HG02642 (cell line): ENCODE measurements at regions not wholly inside any gene's neighbourhood (a gene's known extent, or its start where the extent isn't known, plus 50 kb on each side); places are given as distances from the start of the nearest gene placed in this dataset.

Experiments used
- ATAC-seq: cut with Tn5 transposase; IDR thresholded peaks from one replicate; pipeline ENCODE4 v1.9.1; 2021; ENCODE audit warnings: mild to moderate bottlenecking; ENCODE audit not compliant: unreplicated experiment, poor library complexity

DNA sequence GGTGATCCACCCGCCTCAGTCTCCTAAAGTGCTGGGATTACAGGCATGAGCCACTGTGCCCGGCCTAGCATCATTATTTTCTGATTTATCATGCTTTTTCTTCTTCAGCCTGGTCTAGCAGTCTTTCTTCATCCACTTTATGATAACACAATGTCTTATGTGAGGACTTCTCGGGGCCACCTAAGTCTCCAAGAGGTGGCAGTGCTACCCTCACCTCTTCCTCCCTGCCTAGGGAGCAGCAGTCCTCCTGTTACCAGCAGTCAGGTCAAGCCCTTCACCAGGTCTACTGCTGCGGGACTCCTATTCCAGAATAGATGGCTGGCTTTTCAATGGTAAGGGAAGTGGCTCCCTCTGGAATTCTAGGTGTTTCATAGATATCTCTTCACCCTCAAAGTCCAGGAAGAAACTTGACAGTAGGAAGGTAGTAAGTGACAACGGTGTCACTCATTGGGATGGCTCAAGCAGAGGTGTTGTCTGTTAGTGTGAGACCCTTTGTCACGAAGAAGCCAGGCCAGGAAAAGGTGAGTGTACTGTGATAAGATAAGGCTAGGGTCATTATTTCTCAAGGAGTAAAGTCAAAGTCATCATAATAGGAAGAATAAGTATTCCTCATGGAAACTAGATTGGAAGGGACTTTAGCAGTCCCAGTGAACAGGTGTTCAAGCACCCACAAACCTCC lies 164.0 kb downstream of the KLF5 start:
- ATAC-seq: no peak

DNA sequence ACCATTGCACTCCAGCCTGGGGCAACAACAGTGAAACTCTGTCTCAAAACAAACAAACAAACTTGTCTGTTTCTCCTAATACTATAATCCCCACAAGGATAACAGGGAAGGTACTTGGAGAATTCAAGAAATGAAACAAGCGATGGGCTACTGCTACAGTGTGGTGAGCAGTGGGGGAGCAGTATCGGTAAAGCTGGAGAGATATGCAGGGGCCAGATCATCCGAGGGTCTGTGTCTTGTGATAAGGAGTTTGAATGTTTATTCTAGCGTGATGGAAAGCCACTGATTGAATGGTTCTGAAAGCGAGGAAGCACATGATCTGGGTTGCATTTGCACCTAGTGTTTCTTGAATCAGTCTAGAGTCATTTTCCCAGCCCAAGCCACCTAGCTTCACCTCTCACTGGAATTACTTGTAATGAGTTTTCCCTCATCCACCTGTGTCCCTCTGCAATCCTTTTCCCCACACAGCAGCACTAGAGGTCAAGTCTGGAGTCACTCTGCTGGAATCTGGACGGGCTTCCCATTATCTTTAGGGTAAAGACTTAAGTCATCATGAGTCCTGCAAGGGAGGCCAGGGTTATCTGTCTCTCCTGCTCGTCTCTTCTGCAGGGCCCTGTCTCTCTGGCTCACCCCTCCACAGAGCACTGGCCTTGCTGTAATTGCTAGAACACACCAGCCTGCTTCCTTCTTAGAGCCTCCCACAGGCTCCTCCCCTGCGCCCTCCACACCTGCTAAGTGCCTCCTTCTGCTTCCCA lies 162.3 kb downstream of the KLF5 start:
- no peak for ATAC-seq

DNA sequence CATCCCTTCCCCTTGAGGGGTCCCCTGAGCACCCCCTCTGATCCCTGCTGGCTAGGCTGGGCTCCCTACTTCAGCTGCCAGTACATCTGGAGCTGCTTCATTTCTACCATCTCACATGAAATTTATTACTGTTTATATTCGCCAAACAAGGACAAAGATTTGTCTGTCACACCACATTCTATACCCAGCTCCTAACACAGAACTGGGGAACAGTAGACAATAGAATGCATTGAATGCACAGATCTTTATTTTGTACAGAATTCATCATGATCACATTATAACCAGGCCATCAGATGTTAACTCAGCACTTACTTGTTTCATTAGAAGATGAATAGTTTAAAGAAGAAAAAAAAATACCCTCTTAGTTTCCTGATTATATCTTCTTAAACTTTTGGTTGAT lies 159.4 kb downstream of the KLF5 start:
- ATAC-seq: no peak

DNA sequence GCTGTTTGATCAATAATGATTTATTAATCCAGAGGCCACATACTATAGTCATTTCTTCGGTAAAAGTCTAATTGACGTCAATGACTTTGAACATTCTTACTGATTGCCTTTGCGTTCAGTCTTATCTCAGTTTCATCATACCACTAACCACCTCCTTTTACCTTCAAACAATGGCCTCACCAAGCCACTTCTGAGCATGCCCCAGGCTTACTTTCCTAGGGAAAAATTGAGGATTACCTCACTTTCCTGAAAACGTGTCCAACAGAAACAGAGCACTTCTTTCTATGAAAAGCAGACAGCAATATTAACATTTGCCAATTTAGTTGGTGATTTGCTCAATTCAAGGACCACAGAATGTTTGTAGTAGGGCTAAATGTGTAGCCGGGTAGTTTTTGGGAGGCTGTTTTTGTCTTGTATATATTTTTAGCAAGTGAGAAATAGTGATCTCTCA lies 157.6 kb downstream of the KLF5 start:
- no peak for ATAC-seq

DNA sequence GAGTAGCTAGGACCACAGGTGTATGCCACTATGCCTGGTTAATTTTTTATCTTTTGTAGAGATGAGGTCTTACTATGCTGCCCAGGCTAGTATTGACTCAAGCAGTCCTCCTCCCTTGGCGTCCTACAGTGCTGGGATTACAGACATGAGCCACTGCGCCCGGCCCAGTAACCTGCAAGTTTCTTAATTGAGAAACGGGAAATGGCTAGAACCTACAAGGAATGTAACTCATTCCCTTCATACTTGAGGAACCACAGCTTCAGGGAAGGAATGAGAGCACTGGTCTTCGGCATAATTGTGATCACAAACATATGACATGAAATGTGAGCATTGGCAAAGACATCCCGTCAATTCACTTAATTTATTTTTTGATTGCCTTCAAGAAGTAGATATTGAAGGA lies 157.0 kb downstream of the KLF5 start:
- ATAC-seq: no peak

DNA sequence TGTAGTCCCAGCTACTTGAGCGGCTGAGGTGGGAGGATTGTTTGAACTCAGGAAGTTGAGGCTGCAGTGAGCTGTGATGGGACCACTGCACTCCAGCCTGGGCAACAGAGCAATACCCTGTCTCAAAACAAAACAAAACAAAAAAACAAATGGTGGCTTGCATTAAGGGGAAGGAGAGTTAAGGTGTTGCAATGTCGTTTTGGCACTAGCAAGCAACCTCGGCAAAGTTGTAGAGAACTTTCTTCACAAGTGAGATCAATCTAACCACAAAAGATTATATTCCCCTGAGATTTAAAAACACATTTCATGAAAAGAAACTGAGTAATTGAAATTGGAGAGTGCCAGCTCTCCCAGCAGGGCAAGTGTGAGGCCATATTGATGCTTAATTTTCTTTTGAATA lies 153.7 kb downstream of the KLF5 start:
- ATAC-seq: no peak

DNA sequence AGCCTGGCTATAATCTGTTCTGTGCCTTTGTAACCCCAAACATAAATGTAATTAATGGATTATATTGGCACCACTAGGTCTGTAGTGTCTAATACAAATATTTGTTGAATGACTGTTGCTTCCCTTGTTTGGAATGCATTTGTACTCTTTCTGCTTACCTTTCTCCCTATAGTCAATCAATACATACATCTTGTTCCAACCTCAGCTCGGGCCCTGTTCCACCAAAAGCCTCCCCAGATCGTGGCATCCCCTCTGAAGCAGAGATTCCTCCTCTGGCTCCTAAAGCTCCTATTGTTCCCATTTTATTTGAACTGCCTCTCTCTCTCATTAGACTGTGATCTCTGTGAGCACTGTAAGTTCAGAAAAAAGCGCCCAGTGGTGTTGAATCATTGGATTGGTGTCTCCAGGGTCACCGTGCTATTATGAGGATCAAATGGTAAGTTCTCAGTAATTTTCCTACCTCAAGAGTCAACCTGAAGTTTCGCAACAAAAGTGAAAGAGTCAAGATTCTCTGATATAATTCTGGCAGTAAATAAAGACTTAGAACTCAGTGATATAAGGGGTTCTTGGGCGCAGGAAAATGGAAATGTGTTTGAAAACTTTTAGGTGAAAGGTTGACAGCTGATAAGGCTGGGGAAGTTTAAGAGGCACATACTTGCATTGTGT lies 151.5 kb downstream of the KLF5 start:
- ATAC-seq: no peak

DNA sequence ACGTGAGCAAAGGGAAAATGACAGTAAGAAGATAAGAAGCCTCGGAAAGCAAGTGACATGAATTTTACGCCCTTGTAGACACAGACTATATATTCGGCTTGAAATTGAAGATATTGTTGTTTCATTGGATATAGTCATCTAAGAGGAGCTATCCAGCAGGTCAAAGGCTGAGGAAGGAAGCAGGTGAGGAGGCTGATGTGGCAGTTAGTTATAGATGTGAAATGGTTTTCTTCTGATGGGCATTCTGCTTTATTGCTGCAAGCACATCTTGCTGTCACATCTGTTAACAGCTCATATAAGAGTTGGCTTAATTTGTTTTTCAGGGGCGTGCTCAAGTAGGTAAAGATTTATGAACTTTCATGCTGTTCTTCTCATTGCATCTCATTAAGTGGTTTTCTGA lies 146.1 kb downstream of the KLF5 start:
- no peak for ATAC-seq

DNA sequence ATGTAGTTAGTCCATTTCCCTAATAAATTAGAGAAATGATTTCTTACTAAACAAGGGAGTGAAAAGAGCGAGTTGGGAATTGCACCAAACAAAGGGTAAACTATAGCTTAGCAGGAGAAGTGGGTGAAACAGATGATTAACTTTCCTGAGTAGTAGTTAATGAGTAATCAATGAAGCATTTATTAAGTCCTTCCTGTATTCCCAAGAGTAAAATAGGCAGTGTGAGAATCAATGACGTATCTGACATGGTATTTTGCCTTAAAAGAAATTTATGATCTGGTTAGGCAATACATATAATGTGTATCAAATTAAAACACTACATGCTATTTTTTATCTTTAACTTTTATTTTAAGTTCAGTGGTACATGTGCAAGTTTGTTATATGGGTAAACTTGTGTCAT lies 142.8 kb downstream of the KLF5 start:
- ATAC-seq: no peak

DNA sequence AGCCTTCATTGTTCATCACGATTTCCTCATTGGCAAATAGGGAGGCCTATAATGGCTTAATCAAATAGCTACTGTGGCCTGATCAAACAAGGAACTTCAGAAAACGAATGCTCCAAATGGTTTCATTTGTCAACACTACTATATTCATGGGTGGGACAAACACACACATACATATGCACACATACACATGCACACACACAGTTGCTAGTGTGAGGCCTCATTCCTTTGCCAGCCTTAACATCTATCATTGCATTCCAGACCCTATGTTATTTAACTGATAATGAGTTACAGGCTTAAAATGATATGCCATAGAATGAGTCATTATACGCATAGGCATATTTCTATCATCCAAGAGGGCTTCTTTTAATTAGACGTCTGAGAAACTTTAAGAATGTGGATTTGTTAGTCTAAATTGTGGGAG lies 140.2 kb downstream of the KLF5 start:
- ATAC-seq: no peak

DNA sequence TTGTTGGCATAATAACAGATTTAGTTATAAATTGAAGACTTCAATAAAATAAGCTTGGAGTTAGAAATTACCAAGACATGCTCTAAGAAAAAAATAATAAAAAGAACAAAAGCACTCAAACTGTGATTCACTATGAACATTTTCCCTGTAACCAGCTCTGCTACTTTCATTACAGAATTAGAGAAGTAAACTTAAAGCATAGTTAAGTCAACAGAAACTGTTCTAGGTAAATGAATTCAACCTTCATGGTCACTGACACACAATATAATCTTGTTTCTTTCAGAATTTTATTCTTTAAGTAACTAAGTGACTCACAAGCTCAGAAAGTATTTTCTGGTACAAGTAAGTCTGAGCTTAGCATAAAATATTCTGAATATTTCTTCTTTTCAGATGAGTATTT lies 136.3 kb downstream of the KLF5 start:
- no peak for ATAC-seq

DNA sequence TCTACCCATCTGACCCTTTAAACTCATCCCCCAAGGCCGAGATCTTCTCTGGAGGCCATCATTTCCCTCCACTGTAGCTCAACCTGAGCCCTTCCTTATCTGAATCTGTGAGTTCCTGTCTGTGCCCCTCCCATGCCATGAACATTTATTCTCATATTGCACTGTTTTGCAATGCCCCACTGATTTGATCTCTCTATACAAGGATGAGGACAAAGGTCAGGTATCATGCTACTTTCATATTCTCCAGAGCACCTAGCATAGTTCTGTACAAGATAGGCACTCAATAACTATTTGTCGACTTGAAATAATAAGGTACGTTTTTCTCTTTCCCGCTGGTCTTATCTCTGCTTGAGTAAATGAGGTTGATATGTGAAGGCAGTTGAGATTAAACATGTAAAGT lies 135.5 kb downstream of the KLF5 start:
- no peak for ATAC-seq

DNA sequence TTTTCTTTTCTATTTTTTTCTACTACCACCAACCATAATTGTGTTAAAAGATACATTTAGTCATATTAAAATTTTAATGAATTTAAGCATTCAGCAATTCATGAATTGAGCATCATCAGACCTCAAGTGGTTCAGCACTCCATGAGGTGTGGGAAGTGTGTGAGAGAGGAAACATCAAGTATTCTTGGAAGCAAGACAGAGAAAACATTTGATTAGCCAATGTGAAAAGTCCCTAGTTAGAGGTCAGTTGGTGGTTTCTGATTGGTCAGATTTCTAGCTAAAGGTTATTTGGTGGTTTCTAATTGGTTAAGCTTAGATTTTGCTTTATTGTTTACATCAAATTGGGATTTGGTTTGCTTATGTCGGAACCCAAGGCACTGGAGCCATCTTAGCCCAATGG lies 134.7 kb downstream of the KLF5 start:
- no peak for ATAC-seq

DNA sequence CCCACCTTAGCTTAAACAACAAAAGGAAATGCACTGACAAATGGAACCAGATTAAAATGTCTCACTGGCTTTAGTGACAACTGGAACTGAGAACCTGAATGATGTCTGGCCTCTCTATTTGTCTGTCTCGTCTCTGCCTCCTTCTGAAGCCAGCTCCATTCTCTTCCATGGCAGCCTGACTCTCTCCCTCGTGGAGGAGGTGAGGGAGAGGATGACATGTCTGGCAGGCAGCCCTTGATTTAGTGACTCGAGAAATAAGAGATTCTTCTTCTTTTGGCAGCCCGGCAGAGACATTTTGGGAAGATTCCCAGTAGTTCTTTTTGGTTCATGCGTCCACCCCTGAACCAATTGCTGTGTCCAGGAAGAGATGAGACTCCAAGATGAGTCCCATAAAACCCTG lies 131.7 kb downstream of the KLF5 start:
- ATAC-seq: no peak

DNA sequence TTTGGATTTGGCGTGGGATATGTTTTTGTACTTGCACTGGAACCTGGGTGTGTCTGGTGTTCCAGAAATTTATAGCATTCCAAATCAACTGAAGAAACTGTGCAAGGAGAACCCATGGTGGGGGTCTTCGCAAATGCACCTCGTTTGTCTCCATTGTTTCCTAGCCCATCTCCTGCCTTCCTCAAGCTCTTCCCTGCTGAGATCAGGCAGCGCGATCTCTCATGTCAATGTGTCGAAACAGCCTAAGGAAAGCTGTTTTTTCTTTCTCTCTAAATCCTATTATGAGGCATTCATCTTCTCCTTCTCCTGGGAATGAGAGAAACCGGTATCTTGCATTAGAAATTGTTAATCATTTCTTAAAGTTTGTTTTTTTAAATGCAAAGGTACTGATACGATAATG lies 131.0 kb downstream of the KLF5 start:
- ATAC-seq: no peak

DNA sequence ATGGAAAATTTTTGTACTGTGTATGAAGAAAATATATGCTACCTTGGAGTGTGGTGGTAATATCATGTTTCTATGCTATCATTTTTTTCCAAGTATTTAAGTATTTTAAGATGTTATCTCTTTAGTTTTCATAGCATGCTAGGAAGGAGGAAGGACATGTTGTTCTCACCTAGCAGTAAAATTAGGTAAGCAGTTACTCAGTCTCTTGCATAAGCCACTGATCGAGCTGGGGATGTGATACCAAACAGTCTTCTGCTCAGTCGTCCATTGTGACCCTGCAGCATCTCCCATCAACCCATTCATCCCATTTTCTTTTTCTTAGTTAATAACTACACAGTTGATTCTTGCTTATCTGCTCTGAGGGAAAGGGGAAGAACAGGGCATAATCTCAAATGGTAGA lies 130.6 kb downstream of the KLF5 start:
- no peak for ATAC-seq

DNA sequence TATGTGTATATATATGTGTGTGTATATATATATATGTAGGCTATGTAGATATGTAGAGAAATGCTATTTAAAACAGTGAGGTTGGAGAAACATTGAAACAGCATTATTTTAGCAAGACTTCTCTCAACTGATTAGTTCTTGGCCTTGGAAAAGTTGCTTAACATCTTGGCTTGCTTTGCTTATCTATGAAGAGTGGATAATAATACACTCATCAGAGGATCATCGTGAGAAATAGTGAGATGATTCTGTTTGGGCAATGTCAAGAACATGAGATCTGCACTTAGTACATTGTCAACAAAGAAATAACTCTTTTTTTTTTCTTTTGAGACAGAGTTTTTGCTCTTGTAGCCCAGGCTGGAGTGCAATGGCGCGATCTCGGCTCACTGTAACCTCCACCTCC lies 128.3 kb downstream of the KLF5 start:
- ATAC-seq: no peak

DNA sequence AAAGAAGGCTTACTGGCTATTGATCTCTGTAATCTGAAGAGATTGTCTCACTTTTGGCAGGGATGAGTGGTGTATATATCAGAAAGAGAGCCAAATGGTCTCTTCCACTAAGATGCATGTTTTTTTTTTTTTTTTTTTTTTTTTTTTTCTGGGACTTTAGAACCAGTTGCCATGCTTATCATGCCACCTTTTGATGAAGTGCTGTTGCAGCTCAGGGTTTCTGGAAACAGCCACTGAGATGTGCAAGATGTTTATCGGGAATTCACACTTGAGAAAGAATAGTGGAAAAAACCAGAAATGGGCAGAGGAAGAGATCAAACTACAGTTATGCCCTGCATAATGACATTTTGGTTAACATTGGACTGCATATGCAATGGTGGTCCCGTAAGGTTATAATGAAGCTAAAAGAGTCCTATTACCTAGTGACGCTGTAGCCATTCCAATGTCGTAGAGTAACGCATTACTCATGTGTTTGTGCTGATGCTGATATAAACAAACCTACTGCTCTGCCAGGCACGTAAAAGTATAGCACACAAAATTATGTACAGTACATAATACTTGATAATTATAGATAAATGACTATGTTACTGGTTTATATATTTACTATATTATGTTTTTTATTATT lies 121.0 kb downstream of the KLF5 start:
- ATAC-seq: no peak

DNA sequence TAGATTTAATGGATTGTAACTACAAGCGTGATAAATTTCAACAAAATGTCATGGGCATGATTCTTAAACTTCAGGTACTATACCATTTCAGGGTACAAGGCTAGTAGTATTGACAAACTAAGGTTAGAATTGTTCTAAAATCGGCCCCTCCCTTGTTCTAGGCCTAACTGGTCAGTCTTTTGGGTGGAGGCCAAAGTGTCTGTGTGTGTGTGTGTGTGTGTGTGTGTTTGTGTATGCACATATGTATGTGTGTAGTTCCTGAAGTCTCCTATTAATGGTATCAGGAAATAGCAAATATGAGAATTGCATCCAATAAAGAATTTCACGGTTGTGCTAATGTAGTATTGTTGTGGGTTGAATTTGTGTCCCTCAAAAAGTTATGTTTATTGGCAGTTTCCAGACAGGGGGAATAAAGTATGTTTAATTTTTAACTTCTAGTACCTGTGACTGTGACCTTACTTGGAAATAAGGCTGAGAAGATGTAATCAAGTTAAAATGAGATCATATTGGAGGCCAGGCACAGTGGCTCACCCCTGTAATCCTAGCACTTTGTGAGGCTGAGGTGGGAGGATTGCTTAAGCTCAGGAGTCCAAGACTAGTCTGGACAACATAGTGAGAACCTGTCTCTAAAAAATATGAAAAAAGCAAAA lies 119.2 kb downstream of the KLF5 start:
- ATAC-seq: no peak

DNA sequence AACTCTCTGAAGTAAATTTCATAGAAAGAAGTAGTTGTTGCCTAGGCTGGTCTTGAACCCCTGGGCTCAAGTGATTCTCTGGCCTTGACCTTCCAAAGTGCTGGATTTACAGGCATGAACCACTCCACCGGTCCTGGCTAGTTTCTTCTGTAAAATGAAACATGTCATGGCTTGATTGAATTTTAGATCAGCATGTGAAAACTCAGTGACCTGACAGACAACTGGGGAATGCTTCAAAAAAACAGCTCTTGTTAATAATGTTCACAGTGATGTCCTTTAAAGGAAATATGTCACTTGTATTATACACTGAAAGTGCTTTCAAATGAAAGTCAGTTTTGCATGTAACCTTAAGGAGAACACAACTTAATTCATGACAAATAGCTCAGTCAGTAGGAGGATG lies 118.2 kb downstream of the KLF5 start:
- no peak for ATAC-seq
